Liver (tissue), 7 donors: ENCODE measurements at regions not wholly inside any gene's neighbourhood (a gene's known extent, or its start where the extent isn't known, plus 50 kb on each side); places are given as distances from the start of the nearest gene placed in this dataset.

Experiments used
- DNase-seq: peaks from one replicate; pipeline ENCODE4 v3.0.0-alpha.2; 2017; ENCODE audit warnings: low spot score
- H3K27ac ChIP-seq, 2 donors: one replicate each; pipeline ENCODE4 v1.7.0; 2013; ENCODE audit warnings: inconsistent platforms in 2 of 2, low read length in 2 of 2, control low read depth in 1 of 2, low read depth in 1 of 2, mild to moderate bottlenecking in 1 of 2
- H3K27me3 ChIP-seq, 4 donors: one replicate each; pipeline versions ENCODE4 v1.6.1 to v1.7.0; 2013; ENCODE audit warnings: low read length in 3 of 4, inconsistent platforms in 1 of 4, mild to moderate bottlenecking in 1 of 4, moderate library complexity in 1 of 4; ENCODE audit not compliant: control insufficient read depth in 4 of 4, insufficient read depth in 4 of 4
- H3K36me3 ChIP-seq, 4 donors: one replicate each; pipeline versions ENCODE4 v1.6.1 to v1.7.0; 2013; ENCODE audit warnings: low read length in 3 of 4, mild to moderate bottlenecking in 3 of 4, low read depth in 1 of 4, moderate library complexity in 1 of 4; ENCODE audit not compliant: control insufficient read depth in 4 of 4, insufficient read depth in 3 of 4
- H3K4me1 ChIP-seq, 4 donors: one replicate each; pipeline versions ENCODE4 v1.6.1 to v1.7.0; 2013; ENCODE audit warnings: low read length in 3 of 4, mild to moderate bottlenecking in 3 of 4, moderate library complexity in 1 of 4; ENCODE audit not compliant: control insufficient read depth in 4 of 4, insufficient read depth in 4 of 4
- H3K4me3 ChIP-seq, 3 donors: one replicate each; pipeline versions ENCODE4 v1.6.1 to v1.7.0; 2013; ENCODE audit warnings: low read length in 3 of 3, control low read depth in 1 of 3, low read depth in 1 of 3, mild to moderate bottlenecking in 1 of 3
- H3K9ac ChIP-seq, 2 donors: one replicate each; pipeline ENCODE4 v1.7.0; 2013; ENCODE audit warnings: low read length in 2 of 2, mild to moderate bottlenecking in 2 of 2, moderate library complexity in 2 of 2, control low read depth in 1 of 2, low read depth in 1 of 2
- H3K9me3 ChIP-seq, 4 donors: one replicate each; pipeline versions ENCODE4 v1.6.1 to v1.7.0; 2013; ENCODE audit warnings: low read length in 3 of 4; ENCODE audit not compliant: control insufficient read depth in 4 of 4
- FOXA1 ChIP-seq: IDR thresholded peaks from 2 replicates; pipeline ENCODE4 v1.6.1; 2016; ENCODE audit warnings: antibody characterized with exemption
- FOXA2 ChIP-seq: IDR thresholded peaks from 2 replicates; pipeline ENCODE4 v1.6.1; 2016; ENCODE audit warnings: antibody characterized with exemption
- GABPA ChIP-seq, 2 donors: IDR thresholded peaks in 1 of 2; conservative IDR thresholded peaks in 1 of 2; 2 replicates each; pipeline ENCODE4 v1.6.1; 2016; ENCODE audit warnings: antibody characterized with exemption in 2 of 2, mild to moderate bottlenecking in 1 of 2, moderate library complexity in 1 of 2
- HNF4A ChIP-seq, 2 donors: conservative IDR thresholded peaks; 2 replicates each; pipeline ENCODE4 v1.6.1; 2016; ENCODE audit warnings: antibody characterized with exemption in 2 of 2, mild to moderate bottlenecking in 2 of 2
- HNF4G ChIP-seq: IDR thresholded peaks from 2 replicates; pipeline ENCODE4 v1.6.1; 2016; ENCODE audit warnings: antibody characterized with exemption
- JUND ChIP-seq, 2 donors: IDR thresholded peaks; 2 replicates each; pipeline ENCODE4 v1.6.1; 2016; ENCODE audit warnings: antibody characterized with exemption in 2 of 2
- NR2F2 ChIP-seq: IDR thresholded peaks from 2 replicates; pipeline ENCODE4 v1.6.1; 2016; ENCODE audit warnings: antibody characterized with exemption
- RAD21 ChIP-seq, 2 donors: IDR thresholded peaks; 2 replicates each; pipeline ENCODE4 v1.6.1; 2016; ENCODE audit warnings: antibody characterized with exemption in 2 of 2, mild to moderate bottlenecking in 2 of 2
- RXRA ChIP-seq, 2 donors: IDR thresholded peaks; 2 replicates each; pipeline ENCODE4 v1.6.1; 2017 to 2018; ENCODE audit warnings: antibody characterized with exemption in 2 of 2, mild to moderate bottlenecking in 1 of 2
- SP1 ChIP-seq: IDR thresholded peaks from 2 replicates; pipeline ENCODE4 v1.6.1; 2018; ENCODE audit warnings: antibody characterized with exemption, mild to moderate bottlenecking
- TAF1 ChIP-seq: conservative IDR thresholded peaks from 2 replicates; pipeline ENCODE4 v1.6.1; 2016; ENCODE audit warnings: antibody characterized with exemption, mild to moderate bottlenecking
- YY1 ChIP-seq: IDR thresholded peaks from 2 replicates; pipeline ENCODE4 v1.6.1; 2016; ENCODE audit warnings: antibody characterized with exemption, mild to moderate bottlenecking
- WGBS: extraction: QIAGEN DNeasy Blood & Tissue Kit; methylation state at CpG from one replicate; pipeline ENCODE4 v1.1.7; 2013; 5-methylcytosine and 5-hydroxymethylcytosine counted together
- TF ChIP-seq, protein P1 (sequence below): IDR thresholded peaks from 2 replicates; pipeline ENCODE4 v1.6.1; 2016; ENCODE audit warnings: antibody characterized with exemption, mild to moderate bottlenecking
- TF ChIP-seq, protein P2 (sequence below): IDR thresholded peaks from 2 replicates; pipeline ENCODE4 v1.6.1; 2016; ENCODE audit warnings: antibody characterized with exemption
- donor health status: healthy.
- donor health status: healthy.
- donor health status: healthy.
- donor health status: healthy.

DNA sequence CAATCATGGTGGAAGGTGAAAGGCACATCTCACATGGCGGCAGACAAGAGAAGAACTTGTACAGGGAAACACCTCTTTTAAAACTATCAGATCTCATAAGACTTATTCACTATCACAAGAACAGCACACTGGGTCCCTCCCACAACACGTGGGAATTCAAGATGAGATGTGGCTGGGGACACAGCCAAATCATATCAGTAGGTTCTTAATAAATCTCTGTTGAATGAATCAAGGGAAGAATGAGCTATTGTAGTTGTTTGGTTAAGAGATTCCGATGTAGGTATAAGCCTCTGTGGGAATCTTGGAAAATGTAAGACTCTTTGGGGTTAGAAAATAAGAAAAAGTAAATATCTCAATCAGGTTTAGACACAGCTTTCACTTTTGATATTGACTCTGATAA lies 400.2 kb downstream of the KCNRG start:
- Histone ChIP-seq H3K9me3 (no peaks in the 10 kb centered on the region), H3K27me3 (no peaks in the 10 kb centered on the region), H3K9ac (no peak overlapping the region), H3K4me1 (no peaks in the 10 kb centered on the region), H3K27ac (no peak overlapping the region), H3K4me3 (no peak overlapping the region), H3K36me3 (no peaks in the 10 kb centered on the region)
- TF ChIP-seq JUND (IDR thresholded peaks at IDR 0.05) (no peak), FOXA2 (no peak), RXRA (IDR thresholded peaks at IDR 0.05) (no peak), TAF1 (no peak), HNF4A (conservative IDR thresholded peaks at IDR 0.05) (no peak), NR2F2 (no peak)
- TF ChIP-seq, protein P1, sequence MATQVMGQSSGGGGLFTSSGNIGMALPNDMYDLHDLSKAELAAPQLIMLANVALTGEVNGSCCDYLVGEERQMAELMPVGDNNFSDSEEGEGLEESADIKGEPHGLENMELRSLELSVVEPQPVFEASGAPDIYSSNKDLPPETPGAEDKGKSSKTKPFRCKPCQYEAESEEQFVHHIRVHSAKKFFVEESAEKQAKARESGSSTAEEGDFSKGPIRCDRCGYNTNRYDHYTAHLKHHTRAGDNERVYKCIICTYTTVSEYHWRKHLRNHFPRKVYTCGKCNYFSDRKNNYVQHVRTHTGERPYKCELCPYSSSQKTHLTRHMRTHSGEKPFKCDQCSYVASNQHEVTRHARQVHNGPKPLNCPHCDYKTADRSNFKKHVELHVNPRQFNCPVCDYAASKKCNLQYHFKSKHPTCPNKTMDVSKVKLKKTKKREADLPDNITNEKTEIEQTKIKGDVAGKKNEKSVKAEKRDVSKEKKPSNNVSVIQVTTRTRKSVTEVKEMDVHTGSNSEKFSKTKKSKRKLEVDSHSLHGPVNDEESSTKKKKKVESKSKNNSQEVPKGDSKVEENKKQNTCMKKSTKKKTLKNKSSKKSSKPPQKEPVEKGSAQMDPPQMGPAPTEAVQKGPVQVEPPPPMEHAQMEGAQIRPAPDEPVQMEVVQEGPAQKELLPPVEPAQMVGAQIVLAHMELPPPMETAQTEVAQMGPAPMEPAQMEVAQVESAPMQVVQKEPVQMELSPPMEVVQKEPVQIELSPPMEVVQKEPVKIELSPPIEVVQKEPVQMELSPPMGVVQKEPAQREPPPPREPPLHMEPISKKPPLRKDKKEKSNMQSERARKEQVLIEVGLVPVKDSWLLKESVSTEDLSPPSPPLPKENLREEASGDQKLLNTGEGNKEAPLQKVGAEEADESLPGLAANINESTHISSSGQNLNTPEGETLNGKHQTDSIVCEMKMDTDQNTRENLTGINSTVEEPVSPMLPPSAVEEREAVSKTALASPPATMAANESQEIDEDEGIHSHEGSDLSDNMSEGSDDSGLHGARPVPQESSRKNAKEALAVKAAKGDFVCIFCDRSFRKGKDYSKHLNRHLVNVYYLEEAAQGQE, result no peak
- no peak for DNase-seq
- 91% methylated on average over 3 of the region's 3 CpGs for WGBS

DNA sequence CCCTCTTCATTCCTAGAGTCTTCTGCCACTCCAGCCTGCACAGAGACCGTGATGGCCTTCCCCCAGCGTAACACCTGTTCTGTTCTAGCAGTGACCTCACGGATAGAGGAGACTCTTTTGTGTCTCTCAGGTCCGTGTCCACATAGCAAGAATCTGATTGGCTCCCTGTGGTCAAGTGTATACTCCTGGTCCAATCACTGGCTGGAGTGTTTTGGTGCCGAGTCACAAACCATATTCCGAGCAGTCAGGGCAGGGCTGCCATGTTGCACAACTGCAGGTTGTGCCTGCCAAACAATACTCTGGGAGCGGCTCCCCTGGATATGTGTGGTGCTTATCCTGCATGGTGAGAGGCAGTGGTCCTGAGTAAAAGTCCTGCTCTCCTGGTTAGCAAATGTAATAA lies 402.4 kb downstream of the KCNRG start:
- WGBS, result 79% methylated on average over 7 of the region's 7 CpGs
- no peak for DNase-seq
- Histone ChIP-seq H3K9me3 (no peaks in the 10 kb centered on the region), H3K9ac (no peak overlapping the region), H3K27me3 (no peaks in the 10 kb centered on the region), H3K36me3 (no peaks in the 10 kb centered on the region), H3K4me1 (no peaks in the 10 kb centered on the region), H3K27ac (no peak overlapping the region), H3K4me3 (no peak overlapping the region)
- TF ChIP-seq, protein P1, result no peak
- TF ChIP-seq FOXA2, result no peak
- TF ChIP-seq SP1, result no peak
- no peak for TF ChIP-seq RAD21 (IDR thresholded peaks at IDR 0.05)
- no peak for TF ChIP-seq FOXA1
- TF ChIP-seq NR2F2, result no peak
- no peak for TF ChIP-seq RXRA (IDR thresholded peaks at IDR 0.05)
- no peak for TF ChIP-seq GABPA (IDR thresholded peaks at IDR 0.05 in 1 of 2, conservative IDR thresholded peaks at IDR 0.05 in 1 of 2)
- TF ChIP-seq TAF1, result no peak
- TF ChIP-seq YY1, result no peak
- no peak for TF ChIP-seq JUND (IDR thresholded peaks at IDR 0.05)
- TF ChIP-seq, protein P2, sequence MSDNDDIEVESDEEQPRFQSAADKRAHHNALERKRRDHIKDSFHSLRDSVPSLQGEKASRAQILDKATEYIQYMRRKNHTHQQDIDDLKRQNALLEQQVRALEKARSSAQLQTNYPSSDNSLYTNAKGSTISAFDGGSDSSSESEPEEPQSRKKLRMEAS, result no peak
- TF ChIP-seq HNF4A (conservative IDR thresholded peaks at IDR 0.05), result no peak
- TF ChIP-seq HNF4G, result no peak
